ENCODE measurements at regions not wholly inside any gene's neighbourhood (a gene's known extent, or its start where the extent isn't known, plus 50 kb on each side); places are given as distances from the start of the nearest gene placed in this dataset.

GRCh38 chr16:59263955-59264354 lies 529.8 kb upstream of the GOT2 start:
- TF ChIP-seq, protein P1, sequence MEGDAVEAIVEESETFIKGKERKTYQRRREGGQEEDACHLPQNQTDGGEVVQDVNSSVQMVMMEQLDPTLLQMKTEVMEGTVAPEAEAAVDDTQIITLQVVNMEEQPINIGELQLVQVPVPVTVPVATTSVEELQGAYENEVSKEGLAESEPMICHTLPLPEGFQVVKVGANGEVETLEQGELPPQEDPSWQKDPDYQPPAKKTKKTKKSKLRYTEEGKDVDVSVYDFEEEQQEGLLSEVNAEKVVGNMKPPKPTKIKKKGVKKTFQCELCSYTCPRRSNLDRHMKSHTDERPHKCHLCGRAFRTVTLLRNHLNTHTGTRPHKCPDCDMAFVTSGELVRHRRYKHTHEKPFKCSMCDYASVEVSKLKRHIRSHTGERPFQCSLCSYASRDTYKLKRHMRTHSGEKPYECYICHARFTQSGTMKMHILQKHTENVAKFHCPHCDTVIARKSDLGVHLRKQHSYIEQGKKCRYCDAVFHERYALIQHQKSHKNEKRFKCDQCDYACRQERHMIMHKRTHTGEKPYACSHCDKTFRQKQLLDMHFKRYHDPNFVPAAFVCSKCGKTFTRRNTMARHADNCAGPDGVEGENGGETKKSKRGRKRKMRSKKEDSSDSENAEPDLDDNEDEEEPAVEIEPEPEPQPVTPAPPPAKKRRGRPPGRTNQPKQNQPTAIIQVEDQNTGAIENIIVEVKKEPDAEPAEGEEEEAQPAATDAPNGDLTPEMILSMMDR (IDR thresholded peaks at IDR 0.05), result no peak
- no peak for TF ChIP-seq POLR2A (IDR thresholded peaks at IDR 0.05)
- no peak for TF ChIP-seq EP300 (IDR thresholded peaks at IDR 0.05)
- TF ChIP-seq POLR2AphosphoS5 (IDR thresholded peaks at IDR 0.05), result no peak

Data from upper lobe of left lung (tissue), 4 donors.